ENCODE measurements at regions not wholly inside any gene's neighbourhood (a gene's known extent, or its start where the extent isn't known, plus 50 kb on each side); places are given as distances from the start of the nearest gene placed in this dataset.
A peak's percentile ranks its signal among the peaks of the same experiment; 100 is the strongest.

DNA sequence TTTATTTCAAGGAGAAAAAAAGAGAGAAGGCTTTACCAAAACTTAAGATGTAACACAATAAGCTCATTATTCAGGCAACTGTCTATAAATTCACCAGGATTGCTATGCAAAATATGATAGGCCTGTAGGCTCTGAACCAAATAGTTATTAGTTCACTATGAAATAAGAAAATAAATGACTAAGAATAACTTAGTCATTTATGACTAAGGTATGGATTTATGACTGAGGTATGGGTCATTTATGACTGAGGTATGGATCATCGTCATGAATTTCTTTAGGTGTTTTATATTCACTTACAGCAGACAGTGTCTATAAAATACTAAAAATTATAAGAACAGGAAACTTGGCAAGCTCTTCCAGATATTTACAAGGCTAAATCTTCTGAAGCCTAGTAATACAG lies 52.1 kb upstream of the SNX9 start (continued):
- no peak for TF ChIP-seq ZSCAN20 (CRISPR knock-in tag; IDR thresholded peaks at IDR 0.05)
- TF ChIP-seq HDAC2 (IDR thresholded peaks at IDR 0.05), result no peak
- peak; percentile 49; the same call in 1 of the 2 replicates for TF ChIP-seq FOSL2 (IDR thresholded peaks at IDR 0.05)
- peak; percentile 76 for TF ChIP-seq FOSL2 (CRISPR knock-in tag; IDR thresholded peaks at IDR 0.05)

DNA sequence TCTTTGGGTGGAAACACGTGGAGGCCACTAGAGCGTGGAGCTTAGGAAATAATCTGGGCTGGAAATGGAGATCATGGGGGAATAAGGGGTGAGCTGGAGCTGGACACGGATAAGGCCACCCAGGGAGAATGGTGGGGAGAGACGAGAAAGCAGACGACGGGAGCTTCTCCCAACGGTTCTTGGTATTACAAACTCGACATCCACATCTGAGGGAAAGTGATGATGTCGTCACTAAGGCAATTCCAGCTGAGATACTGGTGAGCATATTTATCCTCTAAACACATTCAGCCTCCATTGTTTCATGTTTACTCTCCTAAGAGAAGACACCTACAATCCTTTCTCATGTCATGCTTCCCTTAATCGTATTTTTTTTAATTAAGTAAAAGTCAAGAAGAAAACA lies 50.2 kb upstream of the SNX9 start:
- ChIA-PET POLR2A (no interaction called here), CTCF (interaction anchor here (1.1 kb wide), 1 partner anchor 16 kb away, joined by 7 read pairs; no protein-coding TSS in a partner anchor)
- no peak overlapping the region for H3K27ac ChIP-seq
- TF ChIP-seq MAFK (IDR thresholded peaks at IDR 0.05; ENCODE audit: partially characterized antibody) (peak; percentile 46), SREBF2 (IDR thresholded peaks at IDR 0.05) (no peak), RAD21 (conservative IDR thresholded peaks at IDR 0.05 in 1 of 2, IDR thresholded peaks at IDR 0.05 in 1 of 2) (no peak)
- TF ChIP-seq, protein P1, sequence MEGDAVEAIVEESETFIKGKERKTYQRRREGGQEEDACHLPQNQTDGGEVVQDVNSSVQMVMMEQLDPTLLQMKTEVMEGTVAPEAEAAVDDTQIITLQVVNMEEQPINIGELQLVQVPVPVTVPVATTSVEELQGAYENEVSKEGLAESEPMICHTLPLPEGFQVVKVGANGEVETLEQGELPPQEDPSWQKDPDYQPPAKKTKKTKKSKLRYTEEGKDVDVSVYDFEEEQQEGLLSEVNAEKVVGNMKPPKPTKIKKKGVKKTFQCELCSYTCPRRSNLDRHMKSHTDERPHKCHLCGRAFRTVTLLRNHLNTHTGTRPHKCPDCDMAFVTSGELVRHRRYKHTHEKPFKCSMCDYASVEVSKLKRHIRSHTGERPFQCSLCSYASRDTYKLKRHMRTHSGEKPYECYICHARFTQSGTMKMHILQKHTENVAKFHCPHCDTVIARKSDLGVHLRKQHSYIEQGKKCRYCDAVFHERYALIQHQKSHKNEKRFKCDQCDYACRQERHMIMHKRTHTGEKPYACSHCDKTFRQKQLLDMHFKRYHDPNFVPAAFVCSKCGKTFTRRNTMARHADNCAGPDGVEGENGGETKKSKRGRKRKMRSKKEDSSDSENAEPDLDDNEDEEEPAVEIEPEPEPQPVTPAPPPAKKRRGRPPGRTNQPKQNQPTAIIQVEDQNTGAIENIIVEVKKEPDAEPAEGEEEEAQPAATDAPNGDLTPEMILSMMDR (IDR thresholded peaks at IDR 0.05), result no peak
- DNase-seq (ENCODE audit: low read depth in 1 of 2, low spot score in 1 of 2) (no peak), ATAC-seq (no peak), FAIRE-seq (no peak)
- H3K9me3 ChIP-seq, result no peaks in the 10 kb centered on the region
- H3K4me3 ChIP-seq, result no peak overlapping the region
- 92% methylated on average over 10 of the region's 10 CpGs for WGBS (ENCODE audit: missing lambda C conversion rate)
- H3K4me2 ChIP-seq, result no peak overlapping the region
- H3K4me1 ChIP-seq, result peaks cover 27% of the 10 kb centered on the region
